Natural killer cell (primary cell): ENCODE measurements at regions not wholly inside any gene's neighbourhood (a gene's known extent, or its start where the extent isn't known, plus 50 kb on each side); places are given as distances from the start of the nearest gene placed in this dataset.

Experiments
- ATAC-seq, 3 donors: fragments of 150-1000 bp in 2 of 3; fragments of 200-7000 bp in 1 of 3; cut with Tn5 transposase; 1 replicate in 1 of 3; 2 replicates in 2 of 3; pipeline ENCODE4 v1.10.0; 2021; ENCODE audit warnings: mild to moderate bottlenecking in 2 of 3, moderate library complexity in 2 of 3
- DNase-seq, 2 donors: peaks; one replicate each; pipeline versions ENCODE4 v3.0.0 to v3.0.0-alpha.2; 2013 to 2021; ENCODE audit warnings: mixed read lengths in 1 of 2
- H3K27ac ChIP-seq: one replicate; pipeline ENCODE4 v1.5.1; 2013; ENCODE audit warnings: mild to moderate bottlenecking, low read length
- H3K27me3 ChIP-seq: one replicate; pipeline ENCODE4 v1.6.1; 2013; ENCODE audit warnings: low read length; ENCODE audit not compliant: control insufficient read depth, insufficient read depth
- H3K36me3 ChIP-seq: one replicate; pipeline ENCODE4 v1.6.1; 2013; ENCODE audit warnings: low read length; ENCODE audit not compliant: control insufficient read depth, insufficient read depth
- H3K4me1 ChIP-seq: one replicate; pipeline ENCODE4 v1.6.1; 2013; ENCODE audit warnings: low read length; ENCODE audit not compliant: control insufficient read depth, insufficient read depth
- H3K4me3 ChIP-seq: one replicate; pipeline ENCODE4 v1.5.1; 2013; ENCODE audit warnings: low read length
- H3K9me3 ChIP-seq: one replicate; pipeline ENCODE4 v1.6.1; 2013; ENCODE audit warnings: low read length; ENCODE audit not compliant: control insufficient read depth, insufficient read depth
- H3K27ac Mint-ChIP-seq, 2 donors: one replicate each; pipeline ENCODE4 v1.8.0; 2022; ENCODE audit warnings: mild to moderate bottlenecking in 2 of 2, mixed read lengths in 2 of 2, moderate library complexity in 1 of 2
- H3K27me3 Mint-ChIP-seq, 2 donors: one replicate each; pipeline ENCODE4 v1.8.0; 2022; ENCODE audit warnings: low read depth in 2 of 2, mixed read lengths in 2 of 2
- H3K36me3 Mint-ChIP-seq: one replicate; pipeline ENCODE4 v1.8.0; 2022; ENCODE audit warnings: mixed read lengths
- H3K4me1 Mint-ChIP-seq, 2 donors: one replicate each; pipeline ENCODE4 v1.8.0; 2022; ENCODE audit warnings: mixed read lengths in 2 of 2
- H3K4me3 Mint-ChIP-seq: one replicate; pipeline ENCODE4 v1.8.0; 2022; ENCODE audit warnings: mild to moderate bottlenecking, moderate library complexity, mixed read lengths
- H3K9me3 Mint-ChIP-seq, 2 donors: one replicate each; pipeline ENCODE4 v1.8.0; 2022; ENCODE audit warnings: mixed read lengths in 2 of 2
- CTCF ChIP-seq: fragments of 200-600 bp; IDR thresholded peaks from one replicate; pipeline ENCODE4 v1.8.0; 2022; ENCODE audit warnings: antibody characterized with exemption
- WGBS: methylation state at CpG from one replicate; pipeline ENCODE4 v1.1.7; 2013; ENCODE audit warnings: missing lambda C conversion rate; ENCODE audit not compliant: insufficient coverage; 5-methylcytosine and 5-hydroxymethylcytosine counted together
- intact Hi-C: fragments of 100-400 bp; cut with micrococcal nuclease; formaldehyde crosslinking; loops from one replicate; pipeline ENCODE4 v1.14.2; 2022

GRCh38 chr3:65042675-65043074, 354.9 kb upstream of the ADAMTS9 start:
- 78% methylated on average over 1 of the region's 3 CpGs for WGBS
- no peak for DNase-seq
- Histone ChIP-seq H3K36me3 (no peaks in the 10 kb centered on the region), H3K4me1 (no peaks in the 10 kb centered on the region), H3K9me3 (peaks cover 3% of the 10 kb centered on the region), H3K27ac (no peak overlapping the region), H3K27me3 (no peaks in the 10 kb centered on the region), H3K4me3 (no peak overlapping the region)
- intact Hi-C loops: no loop called here
- no peaks in the 10 kb centered on the region for H3K36me3 Mint-ChIP-seq
- ATAC-seq: no peak
- no peak overlapping the region for H3K4me3 Mint-ChIP-seq
- no peak overlapping the region for H3K27ac Mint-ChIP-seq
- H3K4me1 Mint-ChIP-seq: no peaks in the 10 kb centered on the region
- H3K27me3 Mint-ChIP-seq: no peaks in the 10 kb centered on the region
- H3K9me3 Mint-ChIP-seq: peaks cover 11 to 20% of the 10 kb centered on the region in 2 donors
- no peak for TF ChIP-seq CTCF

GRCh38 chr3:65039754-65040210, 352.0 kb upstream of the ADAMTS9 start:
- intact Hi-C loops: no loop called here
- Mint-ChIP-seq H3K4me3 (no peak overlapping the region), H3K9me3 (peaks cover 11 to 25% of the 10 kb centered on the region in 2 donors), H3K27ac (no peak overlapping the region), H3K27me3 (no peaks in the 10 kb centered on the region), H3K36me3 (no peaks in the 10 kb centered on the region), H3K4me1 (no peaks in the 10 kb centered on the region)
- no peak overlapping the region for H3K4me3 ChIP-seq
- no peak overlapping the region for H3K27ac ChIP-seq
- DNase-seq (no peak), ATAC-seq (no peak)
- H3K27me3 ChIP-seq: no peaks in the 10 kb centered on the region
- 87% methylated on average over 6 of the region's 6 CpGs for WGBS
- peaks cover 3% of the 10 kb centered on the region for H3K9me3 ChIP-seq
- H3K4me1 ChIP-seq: no peaks in the 10 kb centered on the region
- H3K36me3 ChIP-seq: no peaks in the 10 kb centered on the region
- TF ChIP-seq CTCF: no peak

- no peaks in the 10 kb centered on the region for H3K9me3 ChIP-seq
- no peak overlapping the region for H3K27ac ChIP-seq
- no peaks in the 10 kb centered on the region for H3K27me3 Mint-ChIP-seq
- intact Hi-C loops: no loop called here
- H3K9me3 Mint-ChIP-seq: peaks cover 11 to 18% of the 10 kb centered on the region in 2 donors
- H3K27me3 ChIP-seq: no peaks in the 10 kb centered on the region
- H3K27ac Mint-ChIP-seq: no peak overlapping the region
- H3K4me1 ChIP-seq: no peaks in the 10 kb centered on the region
- no peaks in the 10 kb centered on the region for H3K4me1 Mint-ChIP-seq
- TF ChIP-seq CTCF: no peak
- no peaks in the 10 kb centered on the region for H3K36me3 ChIP-seq
- ATAC-seq (no peak), DNase-seq (no peak)
- WGBS: 69% methylated on average over 2 of the region's 2 CpGs
- no peaks in the 10 kb centered on the region for H3K36me3 Mint-ChIP-seq
- H3K4me3 Mint-ChIP-seq: no peak overlapping the region
- H3K4me3 ChIP-seq: no peak overlapping the region
Measured at GRCh38 chr3:65037861-65038260, 350.1 kb upstream of the ADAMTS9 start.

- Mint-ChIP-seq H3K27ac (no peak overlapping the region), H3K9me3 (peaks cover 15 to 22% of the 10 kb centered on the region in 2 donors), H3K27me3 (no peaks in the 10 kb centered on the region), H3K4me3 (no peak overlapping the region), H3K36me3 (no peaks in the 10 kb centered on the region), H3K4me1 (no peaks in the 10 kb centered on the region)
- ATAC-seq (no peak), DNase-seq (no peak)
- intact Hi-C loops: no loop called here
- H3K36me3 ChIP-seq: no peaks in the 10 kb centered on the region
- no peak overlapping the region for H3K4me3 ChIP-seq
- H3K27me3 ChIP-seq: no peaks in the 10 kb centered on the region
- no peak overlapping the region for H3K27ac ChIP-seq
- WGBS: 78% methylated on average over 1 of the region's 2 CpGs
- H3K4me1 ChIP-seq: no peaks in the 10 kb centered on the region
- TF ChIP-seq CTCF: no peak
- no peaks in the 10 kb centered on the region for H3K9me3 ChIP-seq
Measured at GRCh38 chr3:65035246-65035645, 347.4 kb upstream of the ADAMTS9 start.
